AG04449 (cell line): ENCODE measurements at regions not wholly inside any gene's neighbourhood (a gene's known extent, or its start where the extent isn't known, plus 50 kb on each side); places are given as distances from the start of the nearest gene placed in this dataset.

Source experiments
- CTCF ChIA-PET: fragments of 350-600 bp; formaldehyde crosslinking; extraction: SDS; loops from one replicate; lab custom pipeline; 2021; ENCODE audit warnings: antibody characterized with exemption; lab: Yijun Ruan, JAX
- POLR2A ChIA-PET: fragments of 400-600, 350-600 bp; formaldehyde crosslinking; extraction: SDS; loops from one replicate; lab custom pipeline; 2020; ENCODE audit warnings: antibody characterized with exemption, inconsistent platforms; lab: Yijun Ruan, JAX
- DNase-seq: peaks from one replicate; pipeline ENCODE4 v3.0.0-alpha.2; 2010; ENCODE audit warnings: low read depth, low spot score
- H3K4me3 ChIP-seq: 2 replicates; pipeline ENCODE4 v1.5.1; 2011; ENCODE audit warnings: low read depth, mild to moderate bottlenecking, control low read depth, low read length
- TF ChIP-seq, protein P1 (sequence below): IDR thresholded peaks from one replicate; pipeline ENCODE4 v1.5.1; 2011; ENCODE audit warnings: mild to moderate bottlenecking, moderate library complexity, low read length, control low read depth, inconsistent platforms; ENCODE audit not compliant: insufficient read depth; ENCODE audit errors: missing control alignments

DNA sequence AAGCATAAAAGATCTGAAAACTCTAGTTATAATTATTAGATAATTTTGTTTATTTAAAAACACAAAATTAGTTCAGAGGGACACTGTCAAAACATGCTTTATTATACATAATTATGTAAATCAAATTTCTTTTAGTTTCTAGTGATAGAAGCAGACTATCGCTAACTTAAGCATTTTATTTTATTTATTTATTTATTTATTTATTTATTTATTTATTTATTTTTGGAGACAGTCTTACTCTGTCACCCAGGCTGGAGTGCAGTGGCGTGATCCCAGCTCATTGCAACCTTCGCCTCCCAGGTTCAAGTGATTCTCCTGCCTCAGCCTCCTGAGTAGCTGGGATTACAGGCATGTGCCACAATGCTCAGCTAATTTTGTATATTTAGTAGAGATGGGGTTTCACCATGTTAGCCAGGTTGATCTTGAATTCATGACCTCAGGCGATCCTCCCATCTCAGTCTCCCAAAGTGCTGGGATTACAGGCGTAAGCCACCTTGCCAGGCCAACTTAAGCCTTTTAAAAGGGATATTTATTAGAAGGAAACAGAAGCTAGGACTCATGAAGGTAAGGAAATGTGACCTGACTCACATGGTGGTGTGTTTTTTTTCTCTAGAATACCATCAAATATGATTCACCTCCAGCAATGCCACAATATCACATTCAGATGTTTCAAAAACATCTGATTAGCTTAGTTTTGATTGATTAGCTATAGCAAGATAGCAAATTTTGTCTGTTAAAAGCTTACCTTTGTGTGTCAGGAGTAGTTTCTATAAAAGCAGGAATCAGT is 1357.4 kb upstream of the ADGRL4 start:
- ChIA-PET CTCF (no interaction called here), POLR2A (no interaction called here)
- DNase-seq = no peak
- TF ChIP-seq, protein P1, sequence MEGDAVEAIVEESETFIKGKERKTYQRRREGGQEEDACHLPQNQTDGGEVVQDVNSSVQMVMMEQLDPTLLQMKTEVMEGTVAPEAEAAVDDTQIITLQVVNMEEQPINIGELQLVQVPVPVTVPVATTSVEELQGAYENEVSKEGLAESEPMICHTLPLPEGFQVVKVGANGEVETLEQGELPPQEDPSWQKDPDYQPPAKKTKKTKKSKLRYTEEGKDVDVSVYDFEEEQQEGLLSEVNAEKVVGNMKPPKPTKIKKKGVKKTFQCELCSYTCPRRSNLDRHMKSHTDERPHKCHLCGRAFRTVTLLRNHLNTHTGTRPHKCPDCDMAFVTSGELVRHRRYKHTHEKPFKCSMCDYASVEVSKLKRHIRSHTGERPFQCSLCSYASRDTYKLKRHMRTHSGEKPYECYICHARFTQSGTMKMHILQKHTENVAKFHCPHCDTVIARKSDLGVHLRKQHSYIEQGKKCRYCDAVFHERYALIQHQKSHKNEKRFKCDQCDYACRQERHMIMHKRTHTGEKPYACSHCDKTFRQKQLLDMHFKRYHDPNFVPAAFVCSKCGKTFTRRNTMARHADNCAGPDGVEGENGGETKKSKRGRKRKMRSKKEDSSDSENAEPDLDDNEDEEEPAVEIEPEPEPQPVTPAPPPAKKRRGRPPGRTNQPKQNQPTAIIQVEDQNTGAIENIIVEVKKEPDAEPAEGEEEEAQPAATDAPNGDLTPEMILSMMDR = no peak
- H3K4me3 ChIP-seq = no peak overlapping the region

DNA sequence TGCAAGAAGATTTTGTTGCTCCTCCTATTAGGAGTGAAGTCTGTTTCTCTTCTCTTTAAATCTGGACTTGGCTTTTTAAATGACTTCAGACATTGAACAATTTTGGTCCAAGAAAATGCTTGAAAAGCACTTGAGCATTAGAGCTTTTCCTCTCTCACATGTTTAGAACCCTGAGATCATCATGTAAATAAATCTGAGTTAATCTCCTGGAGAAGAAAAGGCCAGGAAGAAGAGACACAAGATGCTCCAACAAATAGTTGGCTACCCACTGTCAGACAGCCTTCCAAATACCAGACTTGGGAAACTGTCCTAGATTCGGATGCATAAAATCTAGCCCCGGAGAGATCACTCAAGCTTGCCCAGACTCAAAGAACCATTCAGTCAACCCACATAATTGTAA is 1353.1 kb upstream of the ADGRL4 start:
- TF ChIP-seq, protein P1 = no peak
- ChIA-PET POLR2A (no interaction called here), CTCF (no interaction called here)
- no peak overlapping the region for H3K4me3 ChIP-seq
- no peak for DNase-seq

DNA sequence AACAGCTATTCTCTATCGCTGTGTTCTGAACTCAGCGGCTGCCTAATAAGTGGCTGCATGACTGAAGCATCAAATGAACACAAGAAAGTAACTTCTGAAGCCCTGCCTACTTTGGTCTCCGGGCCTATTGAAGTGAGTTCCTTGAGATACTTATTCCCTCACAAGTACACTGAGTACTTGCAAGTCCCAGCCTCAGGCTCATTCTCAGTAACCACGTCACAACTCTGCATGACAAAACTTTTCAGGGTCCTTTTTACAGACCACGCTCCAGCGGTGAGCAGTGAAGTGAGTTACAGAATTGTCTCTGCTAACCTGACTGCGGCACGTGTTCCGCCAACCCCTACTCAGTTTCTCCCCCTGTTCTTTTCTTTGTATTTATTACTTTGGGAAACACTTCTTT is 1342.7 kb upstream of the ADGRL4 start:
- POLR2A ChIA-PET = no interaction called here
- CTCF ChIA-PET = no interaction called here
- TF ChIP-seq, protein P1 = no peak
- no peak overlapping the region for H3K4me3 ChIP-seq
- DNase-seq = no peak

DNA sequence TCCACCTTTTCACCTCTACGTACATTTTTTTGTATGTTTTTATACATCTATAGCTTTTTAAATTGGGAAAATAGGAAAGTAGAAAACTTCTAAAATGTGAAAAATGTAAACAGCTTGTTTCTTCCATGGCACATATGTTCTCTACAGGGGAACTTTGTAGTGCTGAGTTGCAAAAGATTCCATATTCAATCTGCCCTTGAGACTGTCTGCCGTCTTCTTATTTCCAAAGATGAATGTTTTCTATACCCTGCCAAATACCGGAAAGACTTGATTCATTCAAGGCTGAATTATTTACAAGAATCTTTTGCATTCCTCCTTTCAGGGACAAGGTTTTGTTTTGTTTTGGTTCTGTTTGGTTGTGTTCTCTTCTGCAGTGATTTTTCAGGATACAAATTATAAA is 1334.5 kb upstream of the ADGRL4 start:
- ChIA-PET POLR2A (no interaction called here), CTCF (no interaction called here)
- TF ChIP-seq, protein P1 = no peak
- no peak for DNase-seq
- no peak overlapping the region for H3K4me3 ChIP-seq

DNA sequence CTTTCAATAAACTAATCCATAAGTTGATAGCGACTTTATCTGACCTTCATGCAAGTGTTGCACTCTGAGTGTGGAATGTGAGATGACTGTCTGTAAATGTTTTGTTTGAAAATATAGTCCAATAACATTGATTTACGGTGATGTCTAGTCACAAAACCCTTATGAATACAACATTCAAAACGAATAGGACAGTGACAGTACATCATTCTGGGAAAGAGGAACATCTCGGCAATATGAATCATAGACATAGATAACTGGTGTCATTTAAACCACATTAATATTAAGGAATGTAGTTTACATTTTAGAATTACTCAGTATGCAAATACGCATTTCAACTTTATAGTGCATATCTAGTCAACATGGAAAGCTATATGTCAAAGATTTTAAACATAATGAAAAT is 1311.6 kb upstream of the ADGRL4 start:
- TF ChIP-seq, protein P1 = no peak
- no peak for DNase-seq
- POLR2A ChIA-PET = no interaction called here
- CTCF ChIA-PET = no interaction called here
- no peak overlapping the region for H3K4me3 ChIP-seq

DNA sequence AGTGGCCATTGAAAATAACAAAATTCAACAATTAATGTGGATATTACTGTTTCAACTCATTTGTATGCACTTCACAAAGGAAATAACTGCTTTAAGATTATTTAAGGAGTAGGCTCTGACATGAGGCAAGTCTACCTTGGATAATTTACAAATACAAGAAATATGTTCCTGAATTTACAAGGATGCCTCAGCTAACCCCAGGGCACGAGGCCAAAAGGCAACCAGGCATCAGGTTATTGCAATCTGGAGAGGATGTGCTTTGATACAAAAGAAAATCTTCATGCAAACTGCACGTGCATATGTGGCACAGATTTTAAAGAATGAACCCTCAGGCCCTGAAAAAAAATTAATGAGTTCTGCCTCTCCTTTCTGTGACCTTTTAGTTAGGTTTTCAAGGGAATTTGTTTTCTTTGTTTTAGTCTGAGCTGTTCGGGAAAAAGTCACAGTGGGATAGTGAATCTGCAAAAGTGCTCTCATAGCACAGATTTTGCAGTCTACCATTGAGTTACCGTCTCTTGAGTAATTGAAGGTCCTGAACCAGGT is 1304.2 kb upstream of the ADGRL4 start:
- TF ChIP-seq, protein P1 = no peak
- H3K4me3 ChIP-seq = no peak overlapping the region
- CTCF ChIA-PET = no interaction called here

More for the DNA sequence above, 1304.2 kb upstream of the ADGRL4 start:
- no peak for DNase-seq
- POLR2A ChIA-PET = no interaction called here
